ENCODE measurements at regions not wholly inside any gene's neighbourhood (a gene's known extent, or its start where the extent isn't known, plus 50 kb on each side); places are given as distances from the start of the nearest gene placed in this dataset.
"Not testable (repeated sequence)": the region's sequence is repeated elsewhere in the genome, so short reads cannot be mapped to it uniquely, and the experiment has no call there.

DNA sequence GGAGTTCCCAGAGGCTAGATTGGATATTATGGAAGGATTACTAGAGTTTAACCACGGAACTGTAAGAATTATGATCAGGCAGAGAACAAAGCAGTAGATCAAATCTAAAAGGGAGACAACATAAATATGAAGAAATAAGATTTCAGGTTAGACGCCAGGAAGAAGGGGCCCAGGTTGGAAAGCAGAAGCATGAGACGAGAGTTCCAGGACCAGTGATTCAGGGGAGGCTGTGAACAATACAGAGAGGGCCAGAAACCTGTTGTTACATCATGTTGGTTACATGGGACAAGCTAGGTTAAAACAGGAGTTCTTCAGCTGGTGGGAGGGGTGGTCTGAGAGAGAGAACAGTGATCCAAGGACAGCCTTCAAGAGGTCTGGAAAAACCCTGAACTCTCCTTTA is 128.4 kb upstream of the MROH9 start:
- no peak for DNase-seq
- H3K27ac ChIP-seq (ENCODE audit: low read depth in 1 of 3, low read length in 2 of 3): no peak overlapping the region
- no peaks in the 10 kb centered on the region for H3K9me3 ChIP-seq (ENCODE audit: control insufficient read depth in 2 of 2, insufficient read depth in 1 of 2, low read depth in 1 of 2, low read length in 1 of 2)
- no peaks in the 10 kb centered on the region for H3K4me1 ChIP-seq (ENCODE audit: control insufficient read depth in 3 of 3, insufficient read depth in 2 of 3, low read depth in 1 of 3, low read length in 2 of 3)
- no peak overlapping the region for H3K4me3 ChIP-seq (ENCODE audit: low read depth in 1 of 3, low read length in 3 of 3)
- no peaks in the 10 kb centered on the region for H3K36me3 ChIP-seq (ENCODE audit: control insufficient read depth in 3 of 3, insufficient read depth in 2 of 3, low read depth in 1 of 3, low read length in 3 of 3)
- no peaks in the 10 kb centered on the region for H3K27me3 ChIP-seq (ENCODE audit: control insufficient read depth in 3 of 3, insufficient read depth in 3 of 3, low read length in 3 of 3)
- no peak for FAIRE-seq
- 77 to 87% (median 80%) methylated on average over 3 of the region's 3 CpGs for WGBS, 3 donors

DNA sequence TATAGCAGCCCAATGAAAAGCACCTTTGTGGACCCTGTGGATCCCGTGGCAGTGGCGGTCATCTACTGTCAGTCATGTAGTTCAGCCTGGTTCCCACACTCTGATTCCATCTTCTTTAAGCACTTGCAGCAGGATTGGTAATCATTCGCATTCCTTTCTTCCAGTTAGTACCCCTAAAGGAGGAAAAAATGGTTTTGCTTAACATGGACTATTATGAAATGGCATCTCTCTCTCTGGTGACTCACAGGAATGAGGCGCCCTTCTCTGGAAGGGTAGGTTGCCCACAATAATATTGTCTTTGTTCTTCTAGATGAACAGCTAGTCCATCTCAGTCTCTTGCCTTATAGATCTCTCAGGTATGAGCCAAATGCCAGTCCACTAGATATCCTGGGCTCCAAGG is 127.9 kb upstream of the MROH9 start:
- no peaks in the 10 kb centered on the region for H3K27me3 ChIP-seq (ENCODE audit: control insufficient read depth in 3 of 3, insufficient read depth in 3 of 3, low read length in 3 of 3)
- no peak overlapping the region for H3K27ac ChIP-seq (ENCODE audit: low read depth in 1 of 3, low read length in 2 of 3)
- no peaks in the 10 kb centered on the region for H3K36me3 ChIP-seq (ENCODE audit: control insufficient read depth in 3 of 3, insufficient read depth in 2 of 3, low read depth in 1 of 3, low read length in 3 of 3)
- DNase-seq (no peak), FAIRE-seq (no peak)
- no peaks in the 10 kb centered on the region for H3K9me3 ChIP-seq (ENCODE audit: control insufficient read depth in 2 of 2, insufficient read depth in 1 of 2, low read depth in 1 of 2, low read length in 1 of 2)
- H3K4me1 ChIP-seq (ENCODE audit: control insufficient read depth in 3 of 3, insufficient read depth in 2 of 3, low read depth in 1 of 3, low read length in 2 of 3): no peaks in the 10 kb centered on the region
- H3K4me3 ChIP-seq (ENCODE audit: low read depth in 1 of 3, low read length in 3 of 3): no peak overlapping the region
- 88 to 93% (median 89%) methylated on average over 4 of the region's 4 CpGs for WGBS, 3 donors

DNA sequence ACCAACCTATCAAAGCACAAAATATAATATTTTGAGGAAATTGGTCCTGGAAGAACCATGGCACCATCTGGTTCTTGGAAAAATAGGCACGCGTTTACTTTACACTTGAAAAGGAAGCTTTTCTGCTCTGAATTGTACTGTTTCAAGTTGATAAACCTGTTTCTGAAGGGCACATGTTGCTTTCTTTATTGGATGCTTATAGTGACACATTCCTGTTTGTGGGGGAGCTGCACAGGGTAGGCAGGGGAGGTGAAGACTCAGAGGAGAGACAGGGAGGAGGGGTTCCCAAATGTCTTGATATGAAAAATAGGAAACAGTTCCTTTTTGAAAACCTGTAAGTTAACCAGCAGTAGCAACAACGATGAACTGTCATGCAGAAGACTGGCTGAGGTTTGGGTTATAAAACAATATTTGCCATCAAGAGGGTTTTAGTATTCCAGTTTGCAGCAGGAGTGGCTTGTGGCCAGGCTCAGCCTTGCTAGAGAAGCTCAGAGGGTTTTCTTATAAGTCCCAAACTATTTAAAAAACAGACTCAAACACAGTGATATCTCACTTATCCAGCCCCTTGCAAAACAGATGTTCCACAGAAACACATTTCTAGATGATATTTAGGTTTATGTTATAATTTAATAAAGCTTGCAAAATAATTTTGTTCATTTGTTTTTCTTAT is 127.0 kb upstream of the MROH9 start:
- Histone ChIP-seq H3K4me1 (ENCODE audit: control insufficient read depth in 3 of 3, insufficient read depth in 2 of 3, low read depth in 1 of 3, low read length in 2 of 3) (no peaks in the 10 kb centered on the region), H3K9me3 (ENCODE audit: control insufficient read depth in 2 of 2, insufficient read depth in 1 of 2, low read depth in 1 of 2, low read length in 1 of 2) (no peaks in the 10 kb centered on the region), H3K27me3 (ENCODE audit: control insufficient read depth in 3 of 3, insufficient read depth in 3 of 3, low read length in 3 of 3) (no peaks in the 10 kb centered on the region), H3K27ac (ENCODE audit: low read depth in 1 of 3, low read length in 2 of 3) (no peak overlapping the region), H3K36me3 (ENCODE audit: control insufficient read depth in 3 of 3, insufficient read depth in 2 of 3, low read depth in 1 of 3, low read length in 3 of 3) (no peaks in the 10 kb centered on the region), H3K4me3 (ENCODE audit: low read depth in 1 of 3, low read length in 3 of 3) (no peak overlapping the region)
- no peak for DNase-seq
- no peak for FAIRE-seq
- 62 to 81% (median 71%) methylated on average over 3 of the region's 3 CpGs for WGBS, 3 donors

DNA sequence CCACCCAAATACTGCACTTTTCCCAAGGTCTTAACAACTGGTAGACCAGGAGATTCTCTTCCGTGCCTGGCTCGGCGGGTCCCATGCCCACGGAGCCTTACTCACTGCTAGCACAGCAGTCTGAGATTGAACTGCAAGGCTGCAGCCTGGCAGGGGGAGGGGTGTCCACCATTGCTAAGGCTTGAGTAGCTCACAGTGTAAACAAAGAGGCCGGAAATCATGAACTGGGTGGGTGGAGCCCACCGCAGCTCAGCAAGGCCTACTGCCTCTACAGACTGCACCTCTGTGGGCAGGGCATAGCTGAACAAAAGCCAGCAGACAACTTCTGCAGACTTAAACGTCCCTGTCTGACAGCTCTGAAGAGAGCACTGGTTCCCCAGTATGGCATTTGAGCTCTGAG is 124.3 kb upstream of the MROH9 start:
- not testable (repeated sequence) for FAIRE-seq

DNA sequence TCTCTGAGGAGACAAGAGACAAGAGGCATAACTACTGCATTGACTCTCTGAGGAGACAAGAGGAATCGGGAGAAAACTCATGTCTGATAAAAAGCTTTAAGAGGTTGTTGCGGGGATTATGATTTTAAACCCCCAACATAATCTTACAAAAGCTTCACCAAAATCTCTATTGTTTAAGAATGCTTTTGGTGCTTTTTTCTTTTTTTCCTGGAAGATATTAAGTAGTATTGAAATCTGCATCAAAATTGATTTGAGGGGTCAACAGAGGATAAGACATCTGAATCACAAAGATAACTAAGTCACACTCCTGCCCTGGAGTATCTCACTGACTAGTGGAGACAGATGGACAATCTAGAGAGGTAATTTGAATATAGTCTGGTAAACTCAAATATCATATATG is 115.6 kb upstream of the MROH9 start:
- no peak overlapping the region for H3K4me3 ChIP-seq (ENCODE audit: low read depth in 1 of 3, low read length in 3 of 3)
- no peaks in the 10 kb centered on the region for H3K9me3 ChIP-seq (ENCODE audit: control insufficient read depth in 2 of 2, insufficient read depth in 1 of 2, low read depth in 1 of 2, low read length in 1 of 2)
- H3K27ac ChIP-seq (ENCODE audit: low read depth in 1 of 3, low read length in 2 of 3): no peak overlapping the region
- H3K36me3 ChIP-seq (ENCODE audit: control insufficient read depth in 3 of 3, insufficient read depth in 2 of 3, low read depth in 1 of 3, low read length in 3 of 3): no peaks in the 10 kb centered on the region
- DNase-seq (no peak), FAIRE-seq (no peak)
- no peaks in the 10 kb centered on the region for H3K27me3 ChIP-seq (ENCODE audit: control insufficient read depth in 3 of 3, insufficient read depth in 3 of 3, low read length in 3 of 3)
- 86 to 96% (median 93%) methylated on average over 2 of the region's 2 CpGs for WGBS, 3 donors
- H3K4me1 ChIP-seq (ENCODE audit: control insufficient read depth in 3 of 3, insufficient read depth in 2 of 3, low read depth in 1 of 3, low read length in 2 of 3): no peaks in the 10 kb centered on the region

More for the DNA sequence above, 124.3 kb upstream of the MROH9 start:
- not testable (repeated sequence) for H3K27me3 ChIP-seq (ENCODE audit: control insufficient read depth in 3 of 3, insufficient read depth in 3 of 3, low read length in 3 of 3); H3K4me3 ChIP-seq (ENCODE audit: low read depth in 1 of 3, low read length in 3 of 3); H3K4me1 ChIP-seq (ENCODE audit: control insufficient read depth in 3 of 3, insufficient read depth in 2 of 3, low read depth in 1 of 3, low read length in 2 of 3); H3K36me3 ChIP-seq (ENCODE audit: control insufficient read depth in 3 of 3, insufficient read depth in 2 of 3, low read depth in 1 of 3, low read length in 3 of 3); H3K9me3 ChIP-seq (ENCODE audit: control insufficient read depth in 2 of 2, insufficient read depth in 1 of 2, low read depth in 1 of 2, low read length in 1 of 2); H3K27ac ChIP-seq (ENCODE audit: low read depth in 1 of 3, low read length in 2 of 3); DNase-seq
- WGBS, 3 donors: 72 to 77% (median 75%) methylated on average over 7 of the region's 7 CpGs

DNA sequence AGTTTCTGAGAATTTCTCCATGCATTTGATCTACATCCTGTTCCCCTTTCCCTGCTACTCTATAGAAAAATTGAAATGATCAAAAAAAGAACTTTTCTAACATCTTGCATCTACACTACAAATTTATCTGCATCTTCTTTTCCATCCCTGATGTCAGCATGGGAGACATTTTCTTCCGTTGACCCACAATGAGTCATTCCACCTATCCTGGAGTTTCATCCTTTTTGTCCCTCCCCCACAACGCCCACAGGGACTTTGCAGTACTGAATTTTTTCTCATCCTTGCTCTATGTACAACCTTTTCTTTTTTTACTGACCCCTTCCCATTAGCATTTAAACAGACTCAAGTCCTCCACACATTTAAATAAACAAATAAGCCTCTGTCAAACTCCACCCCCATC is 112.2 kb upstream of the MROH9 start:
- no peak overlapping the region for H3K4me3 ChIP-seq (ENCODE audit: low read depth in 1 of 3, low read length in 3 of 3)
- no peaks in the 10 kb centered on the region for H3K9me3 ChIP-seq (ENCODE audit: control insufficient read depth in 2 of 2, insufficient read depth in 1 of 2, low read depth in 1 of 2, low read length in 1 of 2)
- FAIRE-seq (no peak), DNase-seq (no peak)
- 55 to 77% (median 57%) methylated on average over 2 of the region's 2 CpGs for WGBS, 3 donors
- H3K36me3 ChIP-seq (ENCODE audit: control insufficient read depth in 3 of 3, insufficient read depth in 2 of 3, low read depth in 1 of 3, low read length in 3 of 3): no peaks in the 10 kb centered on the region
- no peaks in the 10 kb centered on the region for H3K4me1 ChIP-seq (ENCODE audit: control insufficient read depth in 3 of 3, insufficient read depth in 2 of 3, low read depth in 1 of 3, low read length in 2 of 3)
- no peaks in the 10 kb centered on the region for H3K27me3 ChIP-seq (ENCODE audit: control insufficient read depth in 3 of 3, insufficient read depth in 3 of 3, low read length in 3 of 3)
- no peak overlapping the region for H3K27ac ChIP-seq (ENCODE audit: low read depth in 1 of 3, low read length in 2 of 3)

DNA sequence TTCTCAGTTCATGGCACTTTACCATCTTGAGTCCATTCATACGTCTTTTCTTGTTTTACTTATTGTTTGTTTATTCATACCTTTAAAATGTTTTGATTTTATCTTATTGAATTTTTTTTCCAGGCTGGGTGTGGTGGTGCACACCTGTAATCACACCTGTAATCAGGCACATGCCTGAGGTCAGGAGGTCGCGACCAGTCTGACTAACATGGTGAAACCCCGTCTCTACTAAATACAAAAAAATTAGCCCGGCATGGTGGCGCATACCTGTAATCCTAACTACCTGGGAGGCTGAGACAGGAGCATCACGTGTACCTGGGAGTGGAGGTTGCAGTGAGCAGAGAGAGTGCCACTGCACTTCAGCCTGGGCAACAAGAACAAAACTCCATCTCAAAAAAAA is 104.1 kb upstream of the MROH9 start:
- H3K4me1 ChIP-seq (ENCODE audit: control insufficient read depth in 3 of 3, insufficient read depth in 2 of 3, low read depth in 1 of 3, low read length in 2 of 3): no peaks in the 10 kb centered on the region
- no peaks in the 10 kb centered on the region for H3K36me3 ChIP-seq (ENCODE audit: control insufficient read depth in 3 of 3, insufficient read depth in 2 of 3, low read depth in 1 of 3, low read length in 3 of 3)
- DNase-seq: no peak
- FAIRE-seq: no peak
- WGBS, 3 donors: 85 to 91% (median 88%) methylated on average over 7 of the region's 7 CpGs
- H3K4me3 ChIP-seq (ENCODE audit: low read depth in 1 of 3, low read length in 3 of 3): no peak overlapping the region
- H3K27ac ChIP-seq (ENCODE audit: low read depth in 1 of 3, low read length in 2 of 3): no peak overlapping the region
- no peaks in the 10 kb centered on the region for H3K27me3 ChIP-seq (ENCODE audit: control insufficient read depth in 3 of 3, insufficient read depth in 3 of 3, low read length in 3 of 3)
- H3K9me3 ChIP-seq (ENCODE audit: control insufficient read depth in 2 of 2, insufficient read depth in 1 of 2, low read depth in 1 of 2, low read length in 1 of 2): no peaks in the 10 kb centered on the region

DNA sequence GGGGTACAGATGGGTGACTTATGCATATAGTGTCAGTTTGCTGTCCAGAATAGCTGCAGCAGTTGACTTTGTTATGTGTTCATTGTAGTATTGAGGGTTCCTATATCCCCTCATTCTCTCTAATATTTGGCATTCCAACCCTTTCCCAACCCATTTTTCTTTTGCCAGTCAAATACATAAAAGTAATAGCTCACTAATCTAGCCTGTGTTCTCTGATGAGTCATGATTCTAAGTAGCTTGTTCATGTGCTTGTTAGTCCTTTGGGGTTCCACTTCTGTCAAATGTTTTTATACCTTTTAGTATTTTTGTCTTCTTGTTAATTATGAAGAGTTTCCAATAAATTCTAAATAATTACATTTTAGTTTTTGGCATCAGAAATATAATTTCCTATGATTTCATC is 99.2 kb upstream of the MROH9 start:
- Histone ChIP-seq H3K9me3 (ENCODE audit: control insufficient read depth in 2 of 2, insufficient read depth in 1 of 2, low read depth in 1 of 2, low read length in 1 of 2) (no peaks in the 10 kb centered on the region), H3K4me3 (ENCODE audit: low read depth in 1 of 3, low read length in 3 of 3) (no peak overlapping the region), H3K4me1 (ENCODE audit: control insufficient read depth in 3 of 3, insufficient read depth in 2 of 3, low read depth in 1 of 3, low read length in 2 of 3) (no peaks in the 10 kb centered on the region), H3K36me3 (ENCODE audit: control insufficient read depth in 3 of 3, insufficient read depth in 2 of 3, low read depth in 1 of 3, low read length in 3 of 3) (no peaks in the 10 kb centered on the region), H3K27ac (ENCODE audit: low read depth in 1 of 3, low read length in 2 of 3) (no peak overlapping the region), H3K27me3 (ENCODE audit: control insufficient read depth in 3 of 3, insufficient read depth in 3 of 3, low read length in 3 of 3) (no peaks in the 10 kb centered on the region)
- DNase-seq (no peak), FAIRE-seq (no peak)

DNA sequence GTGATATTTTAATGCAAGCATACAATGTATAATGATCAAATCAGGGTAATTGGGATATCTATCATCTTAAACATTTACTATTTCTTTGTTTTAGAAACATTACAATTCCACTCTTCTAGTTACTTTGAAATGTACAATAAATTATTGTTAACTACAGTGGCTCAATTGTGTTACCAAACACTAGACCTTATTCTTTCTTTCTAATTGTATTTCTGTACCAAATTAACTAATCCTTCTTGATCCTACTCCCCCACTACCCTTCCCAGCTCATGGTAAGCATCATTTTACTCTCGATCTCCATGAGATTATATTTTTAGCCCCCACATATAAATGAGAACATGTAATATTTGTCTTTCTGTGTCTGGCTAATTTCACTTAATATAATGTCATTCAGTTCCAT is 95.0 kb upstream of the MROH9 start:
- FAIRE-seq (no peak), DNase-seq (no peak)
- Histone ChIP-seq H3K9me3 (ENCODE audit: control insufficient read depth in 2 of 2, insufficient read depth in 1 of 2, low read depth in 1 of 2, low read length in 1 of 2) (no peaks in the 10 kb centered on the region), H3K36me3 (ENCODE audit: control insufficient read depth in 3 of 3, insufficient read depth in 2 of 3, low read depth in 1 of 3, low read length in 3 of 3) (no peaks in the 10 kb centered on the region), H3K4me1 (ENCODE audit: control insufficient read depth in 3 of 3, insufficient read depth in 2 of 3, low read depth in 1 of 3, low read length in 2 of 3) (no peaks in the 10 kb centered on the region), H3K27me3 (ENCODE audit: control insufficient read depth in 3 of 3, insufficient read depth in 3 of 3, low read length in 3 of 3) (no peaks in the 10 kb centered on the region), H3K4me3 (ENCODE audit: low read depth in 1 of 3, low read length in 3 of 3) (no peak overlapping the region), H3K27ac (ENCODE audit: low read depth in 1 of 3, low read length in 2 of 3) (no peak overlapping the region)
- 75 to 86% (median 84%) methylated on average over 1 of the region's 1 CpG for WGBS, 3 donors

Measured in small intestine (tissue), 7 donors.